ENCODE measurements at regions not wholly inside any gene's neighbourhood (a gene's known extent, or its start where the extent isn't known, plus 50 kb on each side); places are given as distances from the start of the nearest gene placed in this dataset.
A peak's percentile ranks its signal among the peaks of the same experiment; 100 is the strongest.

DNA sequence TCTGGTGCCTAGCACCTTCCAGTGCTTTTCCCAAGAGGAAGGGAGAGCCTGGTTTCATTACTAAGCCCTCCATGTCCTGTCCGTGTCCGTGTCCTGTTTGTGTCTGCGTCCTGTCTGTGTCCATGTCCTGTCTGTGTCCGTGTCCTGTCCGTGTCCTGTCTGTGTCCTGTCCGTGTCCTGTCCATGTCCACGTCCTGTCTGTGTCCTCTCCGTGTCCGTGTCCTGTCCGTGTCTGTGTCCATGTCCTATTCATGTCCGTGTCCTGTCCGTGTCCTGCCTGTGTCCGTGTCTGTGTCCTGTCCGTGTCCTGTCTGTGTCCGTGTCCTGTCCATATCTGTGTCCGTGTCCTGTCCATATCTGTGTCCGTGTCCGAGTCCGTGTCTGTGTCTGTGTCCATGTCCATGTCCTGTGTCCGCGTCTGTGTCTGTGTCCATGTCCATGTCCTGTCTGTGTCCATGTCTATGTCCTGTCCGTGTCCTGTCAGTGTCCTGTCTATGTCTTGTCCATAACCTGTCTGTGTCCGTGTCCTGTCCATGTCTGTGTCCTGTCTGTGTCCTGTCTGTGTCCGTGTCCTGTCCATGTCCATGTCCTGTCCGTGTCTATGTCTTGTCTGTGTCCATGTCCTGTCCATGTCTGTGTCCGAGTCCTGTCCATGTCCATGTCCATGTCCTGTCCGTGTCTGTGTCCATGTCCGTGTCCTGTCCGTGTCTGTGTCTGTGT, 54.4 kb upstream of the BHLHE23 start:
- TF ChIP-seq, protein P1, sequence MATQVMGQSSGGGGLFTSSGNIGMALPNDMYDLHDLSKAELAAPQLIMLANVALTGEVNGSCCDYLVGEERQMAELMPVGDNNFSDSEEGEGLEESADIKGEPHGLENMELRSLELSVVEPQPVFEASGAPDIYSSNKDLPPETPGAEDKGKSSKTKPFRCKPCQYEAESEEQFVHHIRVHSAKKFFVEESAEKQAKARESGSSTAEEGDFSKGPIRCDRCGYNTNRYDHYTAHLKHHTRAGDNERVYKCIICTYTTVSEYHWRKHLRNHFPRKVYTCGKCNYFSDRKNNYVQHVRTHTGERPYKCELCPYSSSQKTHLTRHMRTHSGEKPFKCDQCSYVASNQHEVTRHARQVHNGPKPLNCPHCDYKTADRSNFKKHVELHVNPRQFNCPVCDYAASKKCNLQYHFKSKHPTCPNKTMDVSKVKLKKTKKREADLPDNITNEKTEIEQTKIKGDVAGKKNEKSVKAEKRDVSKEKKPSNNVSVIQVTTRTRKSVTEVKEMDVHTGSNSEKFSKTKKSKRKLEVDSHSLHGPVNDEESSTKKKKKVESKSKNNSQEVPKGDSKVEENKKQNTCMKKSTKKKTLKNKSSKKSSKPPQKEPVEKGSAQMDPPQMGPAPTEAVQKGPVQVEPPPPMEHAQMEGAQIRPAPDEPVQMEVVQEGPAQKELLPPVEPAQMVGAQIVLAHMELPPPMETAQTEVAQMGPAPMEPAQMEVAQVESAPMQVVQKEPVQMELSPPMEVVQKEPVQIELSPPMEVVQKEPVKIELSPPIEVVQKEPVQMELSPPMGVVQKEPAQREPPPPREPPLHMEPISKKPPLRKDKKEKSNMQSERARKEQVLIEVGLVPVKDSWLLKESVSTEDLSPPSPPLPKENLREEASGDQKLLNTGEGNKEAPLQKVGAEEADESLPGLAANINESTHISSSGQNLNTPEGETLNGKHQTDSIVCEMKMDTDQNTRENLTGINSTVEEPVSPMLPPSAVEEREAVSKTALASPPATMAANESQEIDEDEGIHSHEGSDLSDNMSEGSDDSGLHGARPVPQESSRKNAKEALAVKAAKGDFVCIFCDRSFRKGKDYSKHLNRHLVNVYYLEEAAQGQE (IDR thresholded peaks at IDR 0.05; ENCODE audit: insufficient read depth in 1 of 2, low read depth in 2 of 2, low read length in 1 of 2), result peak in 1 of 2 experiments; percentile 12; a peak in 1 of 4 replicates
- TF ChIP-seq POLR2AphosphoS5 (IDR thresholded peaks at IDR 0.05; ENCODE audit: low read depth, low read length), result no peak
- Histone ChIP-seq H3K36me3 (ENCODE audit: control insufficient read depth, insufficient read depth, low read length) (no peaks in the 10 kb centered on the region), H3K4me1 (ENCODE audit: control insufficient read depth, insufficient read depth, low read length) (no peaks in the 10 kb centered on the region), H3K27me3 (ENCODE audit: control insufficient read depth, insufficient read depth, low read length) (no peaks in the 10 kb centered on the region), H3K4me3 (ENCODE audit: low read depth in 2 of 2, low read length in 2 of 2) (no peak overlapping the region), H3K9me3 (ENCODE audit: control insufficient read depth, insufficient read depth, low read depth, low read length) (no peaks in the 10 kb centered on the region), H3K27ac (ENCODE audit: low read length) (no peak overlapping the region)
- DNase-seq (ENCODE audit: low read depth, low spot score) (no peak), ATAC-seq (no peak)
- in situ Hi-C loops (cut with HindIII; ENCODE audit: low pct_unique_long_range_greater_than_20kb, low sequenced_read_pairs), result no loop called here
- intact Hi-C loops (cut with micrococcal nuclease; ENCODE audit: unreplicated experiment), result no loop called here
- no TSS peak for BruUV-seq (replicated peaks)
- ChIA-PET POLR2A (no interaction called here), CTCF (no interaction called here)

DNA sequence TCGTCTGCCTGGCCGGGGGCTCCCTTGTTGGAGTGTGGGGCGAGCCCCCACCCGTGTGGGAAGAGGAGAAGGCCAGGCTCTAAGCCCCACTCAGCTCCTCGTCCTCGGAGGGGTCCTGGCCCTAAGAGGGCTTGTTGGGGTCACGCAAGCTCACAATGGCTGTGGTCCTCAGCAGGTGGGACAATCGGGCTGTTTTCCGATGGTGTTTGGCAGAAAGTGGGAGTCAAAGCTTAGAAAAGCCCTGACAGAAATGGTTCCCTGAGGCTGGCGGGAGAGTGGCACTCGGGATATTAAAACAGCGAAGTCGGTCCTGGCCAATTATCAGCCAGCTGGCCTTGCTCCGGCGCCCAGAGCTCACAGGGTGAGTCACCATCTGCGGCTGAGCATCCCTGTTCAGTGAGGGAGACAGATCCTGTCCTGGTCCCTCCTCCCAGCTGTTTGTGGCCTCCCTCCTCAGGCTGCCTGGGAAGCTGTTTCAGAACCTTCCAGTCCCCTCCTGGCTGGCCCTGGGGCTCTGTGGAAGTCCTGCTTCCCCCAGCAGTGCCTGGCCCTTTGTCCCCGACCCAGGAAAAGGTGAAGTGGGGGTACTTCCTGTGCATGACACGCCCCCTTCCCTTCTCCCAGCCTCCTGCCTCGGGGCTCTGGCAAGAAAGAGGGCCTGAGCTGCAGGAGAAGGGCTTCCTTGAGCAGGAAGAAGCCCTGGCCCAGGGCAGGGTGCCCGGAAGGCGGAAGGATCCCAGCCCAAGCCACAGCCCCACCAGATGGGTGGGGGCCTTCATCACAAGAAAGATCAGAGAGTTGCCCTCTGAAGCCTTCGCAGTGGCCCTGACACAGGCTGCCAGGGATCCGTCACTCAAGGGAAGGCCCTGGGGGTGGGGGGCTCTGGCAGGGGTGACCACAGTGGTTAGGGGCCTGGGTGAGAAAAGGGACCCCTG, 53.6 kb upstream of the BHLHE23 start:
- Histone ChIP-seq H3K4me3 (ENCODE audit: low read depth in 2 of 2, low read length in 2 of 2) (no peak overlapping the region), H3K27ac (ENCODE audit: low read length) (no peak overlapping the region), H3K9me3 (ENCODE audit: control insufficient read depth, insufficient read depth, low read depth, low read length) (no peaks in the 10 kb centered on the region), H3K4me1 (ENCODE audit: control insufficient read depth, insufficient read depth, low read length) (no peaks in the 10 kb centered on the region), H3K36me3 (ENCODE audit: control insufficient read depth, insufficient read depth, low read length) (no peaks in the 10 kb centered on the region), H3K27me3 (ENCODE audit: control insufficient read depth, insufficient read depth, low read length) (no peaks in the 10 kb centered on the region)
- DNase-seq (ENCODE audit: low read depth, low spot score), result no peak
- intact Hi-C loops (cut with micrococcal nuclease; ENCODE audit: unreplicated experiment) (no loop called here), in situ Hi-C loops (cut with HindIII; ENCODE audit: low pct_unique_long_range_greater_than_20kb, low sequenced_read_pairs) (no loop called here)
- BruUV-seq (replicated peaks), result no TSS peak
- CTCF ChIA-PET, result interaction anchor here (0.5 kb wide), 1 partner anchor 376 kb away, joined by 3 read pairs; no protein-coding TSS in a partner anchor
- POLR2A ChIA-PET, result no interaction called here
- peak; percentile 65; the same call in 1 of the 2 replicates for ATAC-seq
- TF ChIP-seq, protein P2, sequence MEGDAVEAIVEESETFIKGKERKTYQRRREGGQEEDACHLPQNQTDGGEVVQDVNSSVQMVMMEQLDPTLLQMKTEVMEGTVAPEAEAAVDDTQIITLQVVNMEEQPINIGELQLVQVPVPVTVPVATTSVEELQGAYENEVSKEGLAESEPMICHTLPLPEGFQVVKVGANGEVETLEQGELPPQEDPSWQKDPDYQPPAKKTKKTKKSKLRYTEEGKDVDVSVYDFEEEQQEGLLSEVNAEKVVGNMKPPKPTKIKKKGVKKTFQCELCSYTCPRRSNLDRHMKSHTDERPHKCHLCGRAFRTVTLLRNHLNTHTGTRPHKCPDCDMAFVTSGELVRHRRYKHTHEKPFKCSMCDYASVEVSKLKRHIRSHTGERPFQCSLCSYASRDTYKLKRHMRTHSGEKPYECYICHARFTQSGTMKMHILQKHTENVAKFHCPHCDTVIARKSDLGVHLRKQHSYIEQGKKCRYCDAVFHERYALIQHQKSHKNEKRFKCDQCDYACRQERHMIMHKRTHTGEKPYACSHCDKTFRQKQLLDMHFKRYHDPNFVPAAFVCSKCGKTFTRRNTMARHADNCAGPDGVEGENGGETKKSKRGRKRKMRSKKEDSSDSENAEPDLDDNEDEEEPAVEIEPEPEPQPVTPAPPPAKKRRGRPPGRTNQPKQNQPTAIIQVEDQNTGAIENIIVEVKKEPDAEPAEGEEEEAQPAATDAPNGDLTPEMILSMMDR (IDR thresholded peaks at IDR 0.05), result no peak
- TF ChIP-seq, protein P1 (IDR thresholded peaks at IDR 0.05; ENCODE audit: insufficient read depth in 1 of 2, low read depth in 2 of 2, low read length in 1 of 2), result no peak
- TF ChIP-seq SIN3A (IDR thresholded peaks at IDR 0.05; ENCODE audit: borderline replicate concordance, insufficient read depth, low read depth, low read length) (no peak), TCF7L2 (IDR thresholded peaks at IDR 0.05; ENCODE audit: low read depth, low read length) (no peak), POLR2AphosphoS5 (IDR thresholded peaks at IDR 0.05; ENCODE audit: low read depth, low read length) (no peak)
